Peyer's patch (tissue), 4 donors: ENCODE measurements at regions not wholly inside any gene's neighbourhood (a gene's known extent, or its start where the extent isn't known, plus 50 kb on each side); places are given as distances from the start of the nearest gene placed in this dataset.

Experiments used
- DNase-seq, 3 donors: peaks; one replicate each; pipeline ENCODE4 v3.0.0-alpha.2; 2017 to 2019
- H3K27ac ChIP-seq, 4 donors: fragments of 200-600 bp; sonication (generic); one replicate each; pipeline ENCODE4 v1.5.1; 2016 to 2019
- H3K27me3 ChIP-seq, 2 donors: fragments of 200-600 bp; sonication (generic); one replicate each; pipeline ENCODE4 v1.5.1; 2019
- H3K36me3 ChIP-seq, 3 donors: fragments of 200-600 bp; sonication (generic); one replicate each; pipeline ENCODE4 v1.5.1; 2016 to 2019
- H3K4me1 ChIP-seq, 4 donors: fragments of 200-600 bp; sonication (generic); one replicate each; pipeline ENCODE4 v1.5.1; 2016 to 2019
- H3K4me3 ChIP-seq, 4 donors: fragments of 200-600 bp; sonication (generic); 1 replicate in 3 of 4; 2 replicates in 1 of 4; pipeline ENCODE4 v1.5.1; 2016 to 2019; ENCODE audit warnings: mild to moderate bottlenecking in 1 of 4
- H3K9me3 ChIP-seq, 4 donors: fragments of 200-600 bp; sonication (generic); one replicate each; pipeline ENCODE4 v1.5.1; 2016 to 2019; ENCODE audit warnings: mild to moderate bottlenecking in 1 of 4
- CTCF ChIP-seq, 6 experiments: fragments of 450-650 bp in 4 of 6; fragments of 200-600 bp in 2 of 6; sonication (generic) in 1 of 6; IDR thresholded peaks; one replicate each; pipeline ENCODE4 v1.5.1; 2017 to 2019; ENCODE audit warnings: antibody characterized with exemption in 6 of 6, mild to moderate bottlenecking in 3 of 6, moderate library complexity in 1 of 6
- POLR2A ChIP-seq, 2 donors: fragments of 450-650 bp; IDR thresholded peaks; one replicate each; pipeline ENCODE4 v1.5.1; 2017; ENCODE audit warnings: antibody characterized with exemption in 2 of 2, mild to moderate bottlenecking in 2 of 2, moderate library complexity in 2 of 2

GRCh38 chr3:168844894-168845482 lies 749.3 kb upstream of the GOLIM4 start:
- Histone ChIP-seq H3K27ac (no peak overlapping the region), H3K4me3 (no peak overlapping the region), H3K9me3 (no peaks in the 10 kb centered on the region), H3K36me3 (no peaks in the 10 kb centered on the region), H3K4me1 (no peaks in the 10 kb centered on the region), H3K27me3 (no peaks in the 10 kb centered on the region)
- no peak for DNase-seq
- no peak for TF ChIP-seq POLR2A (IDR thresholded peaks at IDR 0.05)
- TF ChIP-seq CTCF (IDR thresholded peaks at IDR 0.05) = no peak

GRCh38 chr3:168844472-168844871 lies 748.7 kb upstream of the GOLIM4 start:
- Histone ChIP-seq H3K4me3 (no peak overlapping the region), H3K4me1 (no peaks in the 10 kb centered on the region), H3K27ac (no peak overlapping the region), H3K9me3 (no peaks in the 10 kb centered on the region), H3K27me3 (no peaks in the 10 kb centered on the region), H3K36me3 (no peaks in the 10 kb centered on the region)
- no peak for DNase-seq
- no peak for TF ChIP-seq POLR2A (IDR thresholded peaks at IDR 0.05)

- Histone ChIP-seq H3K27ac (no peak overlapping the region), H3K4me3 (no peak overlapping the region), H3K27me3 (no peaks in the 10 kb centered on the region), H3K9me3 (no peaks in the 10 kb centered on the region), H3K4me1 (no peaks in the 10 kb centered on the region), H3K36me3 (no peaks in the 10 kb centered on the region)
- TF ChIP-seq POLR2A (IDR thresholded peaks at IDR 0.05) (no peak), CTCF (IDR thresholded peaks at IDR 0.05) (no peak)
- no peak for DNase-seq
Measured at GRCh38 chr3:168843481-168843880, 747.8 kb upstream of the GOLIM4 start.

- Histone ChIP-seq H3K36me3 (no peaks in the 10 kb centered on the region), H3K9me3 (no peaks in the 10 kb centered on the region), H3K27me3 (no peaks in the 10 kb centered on the region), H3K4me3 (no peak overlapping the region), H3K27ac (no peak overlapping the region), H3K4me1 (no peaks in the 10 kb centered on the region)
- DNase-seq = no peak
- TF ChIP-seq CTCF (IDR thresholded peaks at IDR 0.05) = no peak
- TF ChIP-seq POLR2A (IDR thresholded peaks at IDR 0.05) = no peak
Measured at GRCh38 chr3:168839653-168840052, 743.9 kb upstream of the GOLIM4 start.

GRCh38 chr3:168834558-168834957 lies 738.8 kb upstream of the GOLIM4 start:
- TF ChIP-seq CTCF (IDR thresholded peaks at IDR 0.05) (no peak), POLR2A (IDR thresholded peaks at IDR 0.05) (no peak)

GRCh38 chr3:168828943-168829342 lies 733.2 kb upstream of the GOLIM4 start:
- H3K27ac ChIP-seq = no peak overlapping the region
- no peak overlapping the region for H3K4me3 ChIP-seq
- H3K9me3 ChIP-seq = no peaks in the 10 kb centered on the region
- DNase-seq = no peak
- TF ChIP-seq POLR2A (IDR thresholded peaks at IDR 0.05) (no peak), CTCF (IDR thresholded peaks at IDR 0.05) (no peak)
- H3K36me3 ChIP-seq = no peaks in the 10 kb centered on the region
- no peaks in the 10 kb centered on the region for H3K27me3 ChIP-seq
- no peaks in the 10 kb centered on the region for H3K4me1 ChIP-seq

More at GRCh38 chr3:168834558-168834957, 738.8 kb upstream of the GOLIM4 start:
- H3K4me1 ChIP-seq = no peaks in the 10 kb centered on the region
- no peak overlapping the region for H3K27ac ChIP-seq
- no peaks in the 10 kb centered on the region for H3K27me3 ChIP-seq
- H3K36me3 ChIP-seq = no peaks in the 10 kb centered on the region
- no peaks in the 10 kb centered on the region for H3K9me3 ChIP-seq
- no peak for DNase-seq
- H3K4me3 ChIP-seq = no peak overlapping the region
